Testis (tissue), 2 donors: ENCODE measurements at regions not wholly inside any gene's neighbourhood (a gene's known extent, or its start where the extent isn't known, plus 50 kb on each side); places are given as distances from the start of the nearest gene placed in this dataset.

Experiments used
- DNase-seq: peaks from one replicate; pipeline ENCODE4 v3.0.0-alpha.2; 2019
- H3K27ac ChIP-seq, 2 donors: fragments of 200-600 bp; sonication (generic); one replicate each; pipeline ENCODE4 v1.5.1; 2019
- H3K27me3 ChIP-seq: fragments of 200-600 bp; sonication (generic); one replicate; pipeline ENCODE4 v1.5.1; 2019
- H3K36me3 ChIP-seq: fragments of 200-600 bp; sonication (generic); one replicate; pipeline ENCODE4 v1.5.1; 2017; ENCODE audit warnings: low read depth; ENCODE audit errors: missing control alignments
- H3K4me1 ChIP-seq: fragments of 200-600 bp; sonication (generic); one replicate; pipeline ENCODE4 v1.5.1; 2019
- H3K4me3 ChIP-seq, 2 donors: fragments of 200-600 bp; sonication (generic); one replicate each; pipeline ENCODE4 v1.5.1; 2017 to 2019
- H3K9me3 ChIP-seq: fragments of 200-600 bp; sonication (generic); one replicate; pipeline ENCODE4 v1.5.1; 2017
- POLR2A ChIP-seq: fragments of 450-650 bp; IDR thresholded peaks from one replicate; pipeline ENCODE4 v1.6.1; 2017; ENCODE audit warnings: antibody characterized with exemption, mild to moderate bottlenecking, moderate library complexity
- WGBS, 2 donors: methylation state at CpG; one replicate each; pipeline ENCODE4 v1.1.5; 2018; 5-methylcytosine and 5-hydroxymethylcytosine counted together
- intact Hi-C: fragments of 100-400 bp; cut with DNase I; formaldehyde crosslinking; loops from one replicate; pipeline ENCODE4 v1.15.1; 2023; ENCODE audit warnings: low total_unique reads
- TF ChIP-seq, protein P1 (sequence below), 3 experiments: fragments of 450-650 bp in 2 of 3; fragments of 200-600 bp in 1 of 3; sonication (generic) in 1 of 3; IDR thresholded peaks; one replicate each; pipeline ENCODE4 v1.5.1; 2016 to 2019; ENCODE audit warnings: antibody characterized with exemption in 3 of 3, mild to moderate bottlenecking in 2 of 3, moderate library complexity in 1 of 3

DNA sequence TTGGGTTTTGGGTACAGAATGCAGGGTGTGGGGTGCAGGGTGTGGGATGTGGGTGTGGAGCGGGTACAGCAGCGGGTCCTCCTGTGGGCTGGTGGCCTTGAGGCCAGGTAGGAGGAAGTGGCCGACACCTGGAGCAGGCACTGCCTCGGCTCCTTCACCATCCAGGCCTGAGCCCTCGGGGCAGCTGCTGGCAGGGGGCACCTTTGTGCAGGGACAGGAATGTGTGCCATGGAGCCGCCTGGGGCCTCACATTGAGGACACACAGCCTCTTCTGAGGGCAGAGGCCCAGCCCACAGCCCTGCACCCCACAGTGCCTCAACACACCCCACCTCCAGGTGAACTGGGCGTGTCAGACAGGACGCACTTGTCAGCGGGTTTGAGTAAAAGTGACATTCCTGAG lies 984.0 kb downstream of the BRD1 start:
- intact Hi-C loops = no loop called here
- TF ChIP-seq, protein P1, sequence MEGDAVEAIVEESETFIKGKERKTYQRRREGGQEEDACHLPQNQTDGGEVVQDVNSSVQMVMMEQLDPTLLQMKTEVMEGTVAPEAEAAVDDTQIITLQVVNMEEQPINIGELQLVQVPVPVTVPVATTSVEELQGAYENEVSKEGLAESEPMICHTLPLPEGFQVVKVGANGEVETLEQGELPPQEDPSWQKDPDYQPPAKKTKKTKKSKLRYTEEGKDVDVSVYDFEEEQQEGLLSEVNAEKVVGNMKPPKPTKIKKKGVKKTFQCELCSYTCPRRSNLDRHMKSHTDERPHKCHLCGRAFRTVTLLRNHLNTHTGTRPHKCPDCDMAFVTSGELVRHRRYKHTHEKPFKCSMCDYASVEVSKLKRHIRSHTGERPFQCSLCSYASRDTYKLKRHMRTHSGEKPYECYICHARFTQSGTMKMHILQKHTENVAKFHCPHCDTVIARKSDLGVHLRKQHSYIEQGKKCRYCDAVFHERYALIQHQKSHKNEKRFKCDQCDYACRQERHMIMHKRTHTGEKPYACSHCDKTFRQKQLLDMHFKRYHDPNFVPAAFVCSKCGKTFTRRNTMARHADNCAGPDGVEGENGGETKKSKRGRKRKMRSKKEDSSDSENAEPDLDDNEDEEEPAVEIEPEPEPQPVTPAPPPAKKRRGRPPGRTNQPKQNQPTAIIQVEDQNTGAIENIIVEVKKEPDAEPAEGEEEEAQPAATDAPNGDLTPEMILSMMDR (IDR thresholded peaks at IDR 0.05) = no peak
- TF ChIP-seq POLR2A = no peak
- Histone ChIP-seq H3K4me3 (no peak overlapping the region), H3K9me3 (no peaks in the 10 kb centered on the region), H3K27me3 (no peaks in the 10 kb centered on the region), H3K4me1 (no peaks in the 10 kb centered on the region), H3K36me3 (no peaks in the 10 kb centered on the region), H3K27ac (no peak overlapping the region)
- DNase-seq = no peak
- 84 to 89% methylated on average over 7 to 9 of the region's 9 CpGs for WGBS, 2 donors

DNA sequence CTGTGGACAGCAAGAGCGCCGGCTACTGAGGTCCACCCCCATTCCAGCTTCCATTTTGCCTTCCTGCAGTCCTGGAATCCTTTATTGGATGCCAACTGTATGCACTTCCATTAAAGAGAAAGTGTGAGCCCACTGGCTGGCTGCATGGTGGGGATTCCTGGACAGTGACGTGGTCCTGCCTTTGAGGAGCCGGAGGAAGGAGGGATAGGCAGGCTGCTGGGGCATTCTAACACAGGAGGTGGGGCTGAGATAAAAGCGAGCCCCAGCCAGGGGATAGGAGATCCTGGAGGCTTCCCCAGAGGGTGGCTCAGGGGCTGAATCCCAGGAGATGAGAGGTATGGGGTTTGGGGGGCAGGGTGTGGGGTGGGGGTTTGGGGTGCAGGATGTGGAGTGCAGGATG lies 984.7 kb downstream of the BRD1 start:
- Histone ChIP-seq H3K36me3 (no peaks in the 10 kb centered on the region), H3K27ac (no peak overlapping the region), H3K9me3 (no peaks in the 10 kb centered on the region), H3K4me1 (no peaks in the 10 kb centered on the region), H3K4me3 (no peak overlapping the region), H3K27me3 (no peaks in the 10 kb centered on the region)
- intact Hi-C loops = no loop called here
- no peak for DNase-seq
- TF ChIP-seq POLR2A = no peak
- TF ChIP-seq, protein P1 (IDR thresholded peaks at IDR 0.05) = no peak
- WGBS, 2 donors = 82 to 89% methylated on average over 5 of the region's 5 CpGs

DNA sequence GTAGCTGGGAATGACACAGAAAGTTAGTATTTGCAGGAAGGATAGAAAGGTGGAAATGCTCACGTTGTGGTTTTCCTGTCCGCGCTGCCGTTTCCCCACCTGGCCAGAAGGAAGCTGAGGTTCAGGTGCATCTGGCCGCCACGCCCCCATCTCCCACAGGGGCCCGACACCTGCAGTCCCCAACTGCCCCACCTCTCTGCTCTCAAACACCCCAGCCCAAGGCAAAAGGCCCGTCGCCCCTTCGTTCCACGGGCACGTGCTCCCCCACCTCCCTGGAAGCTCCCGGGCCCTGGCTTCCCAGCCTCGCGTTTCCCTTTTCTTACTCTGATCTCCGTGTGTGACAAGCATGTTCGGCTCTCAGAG lies 985.1 kb downstream of the BRD1 start:
- WGBS, 2 donors = 87 to 88% methylated on average over 17 of the region's 17 CpGs
- intact Hi-C loops = no loop called here

DNA sequence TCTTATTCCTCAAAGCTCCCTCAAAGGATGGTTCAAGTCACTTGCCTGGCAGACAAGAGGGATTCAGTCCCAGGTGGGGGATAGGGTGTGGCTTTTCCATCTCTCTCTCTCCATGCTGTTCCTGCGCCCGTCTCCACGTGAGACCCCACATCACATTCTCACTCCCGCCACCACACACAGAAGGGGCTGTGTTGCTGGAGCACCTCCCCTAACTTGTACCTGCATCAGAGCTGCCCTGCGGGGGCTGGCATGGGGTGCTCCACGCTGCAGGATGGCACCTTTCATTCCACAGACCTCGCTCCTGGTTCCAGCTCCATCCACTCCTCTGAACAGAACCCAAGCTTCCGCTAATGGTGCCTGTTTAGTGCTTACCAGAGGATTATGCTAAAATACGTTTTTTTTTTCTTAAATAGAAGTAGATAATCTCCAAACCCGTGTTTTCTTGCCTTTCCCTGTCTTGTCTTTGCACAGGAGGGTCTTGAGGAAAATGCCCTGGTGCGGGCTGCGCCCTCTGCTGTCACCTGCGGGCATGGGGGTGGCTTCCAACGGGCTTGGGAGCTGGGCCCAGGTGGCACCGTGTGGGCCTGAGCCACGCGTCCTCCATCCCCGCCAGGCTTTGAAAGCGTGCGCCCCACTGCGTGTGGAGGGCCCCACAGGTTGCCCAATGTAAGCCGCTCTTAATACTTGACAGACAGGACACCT lies 985.6 kb downstream of the BRD1 start:
- Histone ChIP-seq H3K36me3 (no peaks in the 10 kb centered on the region), H3K27me3 (no peaks in the 10 kb centered on the region), H3K9me3 (no peaks in the 10 kb centered on the region), H3K27ac (no peak overlapping the region), H3K4me1 (no peaks in the 10 kb centered on the region), H3K4me3 (no peak overlapping the region)
- TF ChIP-seq POLR2A = no peak
- TF ChIP-seq, protein P1 (IDR thresholded peaks at IDR 0.05) = no peak
- no peak for DNase-seq
- intact Hi-C loops = no loop called here
- WGBS, 2 donors = 86 to 88% methylated on average over 14 to 22 of the region's 22 CpGs

More for the DNA sequence above, 985.1 kb downstream of the BRD1 start:
- Histone ChIP-seq H3K9me3 (no peaks in the 10 kb centered on the region), H3K27me3 (no peaks in the 10 kb centered on the region), H3K4me1 (no peaks in the 10 kb centered on the region), H3K27ac (no peak overlapping the region), H3K4me3 (no peak overlapping the region), H3K36me3 (no peaks in the 10 kb centered on the region)
- DNase-seq = no peak
- TF ChIP-seq, protein P1 (IDR thresholded peaks at IDR 0.05) = no peak
- no peak for TF ChIP-seq POLR2A
